Activated naive CD4-positive, alpha-beta T cell treated with anti-CD3 and anti-CD28 coated beads for 36 hours (primary cell): ENCODE measurements at regions not wholly inside any gene's neighbourhood (a gene's known extent, or its start where the extent isn't known, plus 50 kb on each side); places are given as distances from the start of the nearest gene placed in this dataset.

Experiments
- CTCF ChIA-PET: fragments of 350-600 bp; sonication (Branson Sonifier 250); formaldehyde crosslinking; loops from one replicate; lab custom pipeline; 2021; ENCODE audit warnings: antibody characterized with exemption; lab: Charles Lee
- DNase-seq: peaks from one replicate; pipeline ENCODE4 v3.0.0-alpha.2; 2020
- H3K27ac Mint-ChIP-seq: one replicate; pipeline ENCODE4 v1.8.0; 2021; ENCODE audit warnings: mild to moderate bottlenecking, mixed read lengths
- H3K27me3 Mint-ChIP-seq: one replicate; pipeline ENCODE4 v1.8.0; 2021; ENCODE audit warnings: low read depth, mixed read lengths
- H3K36me3 Mint-ChIP-seq: one replicate; pipeline ENCODE4 v1.8.0; 2021; ENCODE audit warnings: low read depth, mixed read lengths
- H3K4me1 Mint-ChIP-seq: one replicate; pipeline ENCODE4 v1.8.0; 2021; ENCODE audit warnings: low read depth, mixed read lengths
- H3K4me3 Mint-ChIP-seq: one replicate; pipeline ENCODE4 v1.8.0; 2021; ENCODE audit warnings: mild to moderate bottlenecking, moderate library complexity, mixed read lengths
- H3K9me3 Mint-ChIP-seq: one replicate; pipeline ENCODE4 v1.8.0; 2021; ENCODE audit warnings: mixed read lengths
- intact Hi-C: fragments of 100-400 bp; cut with micrococcal nuclease; formaldehyde crosslinking; loops from one replicate; pipeline ENCODE4 v1.15.1; 2023

DNA sequence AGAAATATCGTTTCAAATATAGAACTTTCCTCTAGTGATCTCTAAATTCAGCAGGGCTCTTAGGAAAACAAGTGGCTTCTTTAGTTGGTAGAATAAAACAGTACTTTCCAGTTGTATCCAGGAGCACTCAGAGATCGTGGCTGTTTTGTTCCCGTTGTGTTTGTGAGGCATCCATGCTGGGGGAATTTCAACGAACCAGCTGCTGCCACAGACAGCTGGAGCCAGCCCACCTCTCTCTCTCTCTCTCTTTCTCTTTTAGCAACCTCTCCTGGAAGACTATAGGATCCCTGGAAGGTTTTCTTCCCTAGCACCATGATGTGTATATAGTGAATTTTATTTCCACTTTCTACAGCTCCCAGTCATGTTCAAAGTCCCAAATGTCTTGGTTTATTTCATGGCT lies 1116.0 kb upstream of the SEMA6A start:
- CTCF ChIA-PET = no interaction called here

DNA sequence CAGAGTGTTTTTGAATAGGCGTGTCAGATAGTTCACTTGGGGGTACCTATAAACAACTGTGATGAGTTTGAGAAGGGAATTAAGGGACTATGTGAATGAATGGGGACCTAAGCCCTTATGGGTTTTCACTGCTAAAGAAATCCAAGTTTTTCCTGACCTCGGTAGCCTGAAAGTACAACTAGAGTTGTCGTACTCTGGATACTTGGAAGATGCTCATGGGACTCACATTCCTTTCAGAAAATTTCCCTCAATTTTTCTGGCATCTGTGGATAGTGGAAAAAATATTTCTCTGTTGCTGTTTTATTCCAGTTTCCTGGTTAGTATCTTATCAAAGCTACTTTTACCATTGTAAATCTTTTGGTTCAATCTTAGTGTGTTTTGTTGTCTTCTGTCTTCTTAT lies 1112.3 kb upstream of the SEMA6A start:
- Mint-ChIP-seq H3K4me3 (no peak overlapping the region), H3K27ac (no peak overlapping the region), H3K36me3 (no peaks in the 10 kb centered on the region), H3K4me1 (no peaks in the 10 kb centered on the region), H3K9me3 (no peaks in the 10 kb centered on the region), H3K27me3 (no peaks in the 10 kb centered on the region)
- intact Hi-C loops = no loop called here
- CTCF ChIA-PET = no interaction called here
- no peak for DNase-seq

More for the DNA sequence above, 1116.0 kb upstream of the SEMA6A start:
- Mint-ChIP-seq H3K27me3 (no peaks in the 10 kb centered on the region), H3K27ac (no peak overlapping the region), H3K36me3 (no peaks in the 10 kb centered on the region), H3K9me3 (no peaks in the 10 kb centered on the region), H3K4me1 (no peaks in the 10 kb centered on the region), H3K4me3 (no peak overlapping the region)
- DNase-seq = no peak
- intact Hi-C loops = no loop called here

DNA sequence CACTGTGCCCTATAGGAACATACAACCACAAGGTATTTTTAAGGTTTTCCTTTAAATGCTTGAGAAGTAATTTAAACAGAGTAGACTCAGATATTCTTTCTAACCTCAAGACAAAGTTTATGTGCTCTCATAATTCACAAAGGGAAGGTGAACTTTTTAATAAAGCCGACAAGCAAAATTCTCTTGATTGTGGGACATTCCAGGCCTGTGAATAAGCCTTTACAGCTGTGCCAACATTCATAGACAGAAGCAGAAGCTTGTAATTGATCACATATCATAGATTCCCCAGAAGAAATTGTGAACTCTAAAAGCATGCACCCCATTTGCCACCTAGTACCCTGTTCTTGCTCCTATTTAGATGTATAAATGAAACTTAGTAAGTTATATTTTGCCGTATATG lies 1107.8 kb upstream of the SEMA6A start:
- Mint-ChIP-seq H3K4me3 (no peak overlapping the region), H3K27ac (no peak overlapping the region), H3K4me1 (no peaks in the 10 kb centered on the region), H3K36me3 (no peaks in the 10 kb centered on the region), H3K9me3 (peaks cover 5% of the 10 kb centered on the region), H3K27me3 (no peaks in the 10 kb centered on the region)
- CTCF ChIA-PET = no interaction called here
- no peak for DNase-seq
- intact Hi-C loops = no loop called here

DNA sequence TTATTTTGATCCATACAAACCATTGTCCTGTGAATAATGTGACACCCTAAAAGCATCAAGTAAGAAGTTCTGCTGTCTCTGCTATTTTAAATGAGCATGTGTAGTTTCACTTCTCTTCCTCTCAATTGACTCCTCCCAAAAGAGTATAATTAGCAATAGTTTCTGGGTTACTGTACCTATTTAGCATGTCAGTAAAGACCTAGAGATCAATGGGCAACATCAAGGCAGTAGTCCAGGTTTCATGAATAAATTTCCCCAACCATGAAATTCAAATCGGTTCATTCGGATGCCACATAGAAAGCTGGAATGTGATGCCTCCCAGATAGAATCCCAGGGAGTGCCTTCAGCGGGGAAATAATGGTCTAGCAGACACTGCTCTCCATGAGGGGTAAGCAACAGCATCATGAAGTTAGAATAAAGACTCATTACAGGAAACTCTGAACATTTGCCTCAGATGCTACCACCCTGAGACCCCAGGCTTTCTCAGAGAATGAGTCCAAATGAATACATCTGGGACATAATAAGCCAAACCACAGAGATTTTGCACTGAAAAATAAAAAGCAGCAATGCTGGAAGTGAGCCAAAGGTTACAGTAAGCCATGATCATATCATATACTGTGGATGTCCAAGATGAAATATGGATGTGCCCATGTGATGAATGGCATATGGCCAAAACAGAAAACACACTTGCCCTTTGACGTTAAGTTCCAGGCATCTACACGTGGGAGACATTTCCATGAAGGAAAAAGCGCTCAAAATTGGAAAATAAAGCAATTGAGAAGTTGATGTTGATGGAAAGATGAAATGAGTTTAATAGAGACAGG lies 1107.0 kb upstream of the SEMA6A start:
- Mint-ChIP-seq H3K27ac (no peak overlapping the region), H3K4me1 (no peaks in the 10 kb centered on the region), H3K27me3 (no peaks in the 10 kb centered on the region), H3K36me3 (no peaks in the 10 kb centered on the region), H3K9me3 (peaks cover 5% of the 10 kb centered on the region), H3K4me3 (no peak overlapping the region)
- CTCF ChIA-PET = no interaction called here
- intact Hi-C loops = no loop called here
- no peak for DNase-seq

DNA sequence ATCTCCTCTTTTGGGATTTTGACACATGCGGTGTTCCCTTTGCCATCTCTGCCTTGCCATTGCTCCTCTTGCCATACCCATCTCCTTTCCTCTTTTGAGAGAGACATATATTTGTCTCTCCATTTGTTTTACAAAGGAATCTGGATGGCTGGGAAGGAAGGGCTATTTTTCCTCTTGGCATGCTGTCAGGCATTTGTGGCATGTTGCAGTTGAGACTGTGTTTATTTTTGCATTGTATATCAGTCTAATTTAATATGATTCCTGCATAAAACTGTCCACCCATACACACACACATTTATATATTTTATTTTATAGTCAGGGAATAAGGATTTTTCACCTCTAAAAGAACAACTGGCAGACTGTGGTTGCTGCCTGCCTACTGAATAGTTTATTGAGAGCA lies 1105.8 kb upstream of the SEMA6A start:
- no peaks in the 10 kb centered on the region for H3K4me1 Mint-ChIP-seq
- H3K27ac Mint-ChIP-seq = no peak overlapping the region
- H3K4me3 Mint-ChIP-seq = no peak overlapping the region
- CTCF ChIA-PET = no interaction called here
- peaks cover 7% of the 10 kb centered on the region for H3K9me3 Mint-ChIP-seq
- H3K27me3 Mint-ChIP-seq = no peaks in the 10 kb centered on the region
- intact Hi-C loops = no loop called here
- no peaks in the 10 kb centered on the region for H3K36me3 Mint-ChIP-seq
- no peak for DNase-seq

DNA sequence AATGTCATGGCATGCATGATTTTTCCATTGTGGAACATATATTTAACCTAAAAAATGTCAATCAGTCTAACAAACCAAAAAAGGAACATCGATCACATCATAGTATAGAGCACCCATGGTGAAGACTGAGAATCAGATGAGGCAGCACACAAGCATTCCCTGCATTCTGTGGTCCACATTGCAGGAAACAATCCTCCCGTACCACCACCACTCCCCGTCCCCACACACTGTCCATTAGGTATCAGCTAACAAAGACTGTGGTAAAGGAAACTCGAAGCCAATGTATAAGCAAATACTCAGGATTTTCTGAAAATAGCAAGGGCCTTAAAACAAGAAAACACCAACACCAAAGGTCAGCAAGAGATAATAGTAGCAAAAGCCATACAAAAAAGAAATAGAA lies 1104.4 kb upstream of the SEMA6A start:
- Mint-ChIP-seq H3K9me3 (peaks cover 7% of the 10 kb centered on the region), H3K27me3 (no peaks in the 10 kb centered on the region), H3K4me1 (no peaks in the 10 kb centered on the region), H3K36me3 (no peaks in the 10 kb centered on the region), H3K4me3 (no peak overlapping the region), H3K27ac (no peak overlapping the region)
- intact Hi-C loops = no loop called here
- DNase-seq = no peak
- CTCF ChIA-PET = no interaction called here

DNA sequence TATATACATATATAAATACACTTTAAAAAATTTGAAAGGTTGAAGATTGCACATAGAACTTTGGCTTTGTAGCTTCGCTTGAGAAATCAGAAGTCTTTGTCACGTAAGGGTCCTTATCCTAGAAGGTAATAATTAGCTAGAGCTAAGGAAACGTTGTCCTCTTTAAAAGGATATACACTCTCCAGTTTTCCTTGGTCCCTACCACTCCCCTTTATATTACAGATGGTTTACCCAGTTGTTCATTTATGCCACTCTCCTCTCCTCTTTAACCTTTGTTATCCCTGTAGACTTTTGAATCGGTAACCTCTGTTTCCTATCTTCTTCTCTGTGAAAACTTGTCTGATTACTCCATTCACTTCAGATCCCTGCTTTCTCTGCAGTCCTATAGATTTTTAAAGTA lies 1101.0 kb upstream of the SEMA6A start:
- Mint-ChIP-seq H3K27me3 (no peaks in the 10 kb centered on the region), H3K4me1 (no peaks in the 10 kb centered on the region), H3K36me3 (no peaks in the 10 kb centered on the region), H3K4me3 (no peak overlapping the region), H3K27ac (no peak overlapping the region), H3K9me3 (peaks cover 8% of the 10 kb centered on the region)
- no peak for DNase-seq
- CTCF ChIA-PET = no interaction called here
- intact Hi-C loops = no loop called here

DNA sequence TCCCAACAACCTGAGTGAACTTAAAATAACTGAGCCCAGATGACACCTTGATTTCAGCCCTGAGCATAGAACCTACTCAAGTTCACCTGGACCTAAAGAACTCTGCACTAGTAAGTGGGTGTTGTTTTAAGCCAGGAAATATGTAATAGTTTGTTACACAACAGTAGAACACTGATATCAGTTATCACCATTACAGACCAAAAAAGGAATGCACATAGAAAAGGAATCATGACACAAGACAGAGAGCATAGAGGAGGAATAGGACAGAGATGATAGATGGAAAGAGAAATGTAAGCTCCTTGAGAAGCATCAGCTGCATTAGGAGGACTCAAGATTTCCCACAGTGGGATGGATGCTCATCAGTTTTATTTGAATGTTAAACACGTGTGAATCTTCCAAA lies 1096.9 kb upstream of the SEMA6A start:
- H3K4me1 Mint-ChIP-seq = no peaks in the 10 kb centered on the region
- no peak overlapping the region for H3K4me3 Mint-ChIP-seq
- CTCF ChIA-PET = interaction anchor here (0.7 kb wide), 1 partner anchor 20 kb away, joined by 3 read pairs; no protein-coding TSS in a partner anchor
- H3K9me3 Mint-ChIP-seq = peaks cover 2% of the 10 kb centered on the region
- H3K27me3 Mint-ChIP-seq = no peaks in the 10 kb centered on the region
- DNase-seq = no peak
- H3K36me3 Mint-ChIP-seq = no peaks in the 10 kb centered on the region
- H3K27ac Mint-ChIP-seq = no peak overlapping the region
- intact Hi-C loops = no loop called here

DNA sequence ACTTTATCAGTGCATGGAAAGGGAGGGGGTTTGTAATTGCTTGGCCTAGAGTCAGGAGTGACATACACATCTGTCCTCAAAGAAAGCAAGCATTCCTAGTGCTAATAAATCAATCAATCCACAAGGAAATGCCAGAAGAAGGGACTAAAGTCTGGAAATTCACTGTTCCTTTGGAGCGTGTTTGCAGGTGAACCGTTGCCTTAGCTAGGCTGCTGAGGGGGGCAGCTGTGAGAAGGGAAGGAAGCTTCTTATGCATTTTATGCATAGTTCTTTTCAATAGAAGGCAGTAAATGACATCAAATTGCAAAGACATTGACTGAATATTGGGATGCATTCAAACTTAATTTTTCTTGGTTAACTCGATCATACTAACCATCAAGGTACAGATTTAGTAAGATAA lies 1092.5 kb upstream of the SEMA6A start:
- CTCF ChIA-PET = no interaction called here
- intact Hi-C loops = no loop called here
- Mint-ChIP-seq H3K27ac (no peak overlapping the region), H3K36me3 (no peaks in the 10 kb centered on the region), H3K9me3 (peaks cover 7% of the 10 kb centered on the region), H3K4me3 (no peak overlapping the region), H3K4me1 (no peaks in the 10 kb centered on the region), H3K27me3 (no peaks in the 10 kb centered on the region)
- DNase-seq = no peak

DNA sequence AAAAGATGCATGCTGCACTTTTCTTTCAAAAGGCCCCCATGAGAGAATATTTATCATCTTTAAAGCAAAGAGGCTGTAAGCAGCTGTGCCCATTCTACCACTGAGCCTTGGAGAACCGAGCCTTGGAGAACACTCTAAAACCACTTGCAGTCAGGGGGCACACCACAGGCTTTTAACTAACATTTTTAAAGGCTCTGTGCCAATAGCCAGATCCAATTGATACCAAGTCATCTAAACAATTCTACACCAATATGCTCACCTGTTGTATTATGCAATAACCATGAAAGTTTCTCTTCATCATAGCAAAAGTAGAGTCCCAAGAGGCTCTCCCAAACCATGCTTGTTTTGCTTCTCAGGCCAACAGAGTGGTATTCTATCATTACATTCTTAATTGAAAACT lies 1090.5 kb upstream of the SEMA6A start:
- Mint-ChIP-seq H3K4me3 (no peak overlapping the region), H3K4me1 (no peaks in the 10 kb centered on the region), H3K27ac (no peak overlapping the region), H3K36me3 (no peaks in the 10 kb centered on the region), H3K9me3 (peaks cover 5% of the 10 kb centered on the region), H3K27me3 (no peaks in the 10 kb centered on the region)
- DNase-seq = no peak
- CTCF ChIA-PET = interaction anchor here (0.9 kb wide), 1 partner anchor 97 kb away, joined by 3 read pairs; no protein-coding TSS in a partner anchor
- intact Hi-C loops = no loop called here

DNA sequence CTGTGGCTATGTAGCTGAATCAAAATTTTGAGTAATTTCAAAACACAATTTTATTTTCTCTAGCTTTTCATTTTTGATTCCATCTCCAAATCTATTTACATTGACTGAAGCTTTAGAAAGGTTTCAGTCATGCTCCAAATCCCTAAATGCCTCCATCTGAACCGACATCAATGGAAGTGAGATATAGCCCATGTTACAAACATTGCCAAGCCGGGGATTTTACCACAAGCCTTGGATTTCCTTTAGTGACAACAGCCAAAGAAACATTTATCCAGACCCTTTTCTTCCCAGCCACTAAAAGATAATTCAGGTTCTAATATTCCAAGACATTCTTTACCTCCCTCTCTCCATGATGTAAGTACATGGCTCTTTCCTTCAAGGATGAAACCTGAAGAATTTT lies 1087.7 kb upstream of the SEMA6A start:
- no peak overlapping the region for H3K4me3 Mint-ChIP-seq
- H3K27me3 Mint-ChIP-seq = no peaks in the 10 kb centered on the region
- H3K36me3 Mint-ChIP-seq = no peaks in the 10 kb centered on the region
- CTCF ChIA-PET = no interaction called here
- H3K4me1 Mint-ChIP-seq = no peaks in the 10 kb centered on the region
- intact Hi-C loops = no loop called here
- peaks cover 9% of the 10 kb centered on the region for H3K9me3 Mint-ChIP-seq
- H3K27ac Mint-ChIP-seq = no peak overlapping the region
- no peak for DNase-seq

DNA sequence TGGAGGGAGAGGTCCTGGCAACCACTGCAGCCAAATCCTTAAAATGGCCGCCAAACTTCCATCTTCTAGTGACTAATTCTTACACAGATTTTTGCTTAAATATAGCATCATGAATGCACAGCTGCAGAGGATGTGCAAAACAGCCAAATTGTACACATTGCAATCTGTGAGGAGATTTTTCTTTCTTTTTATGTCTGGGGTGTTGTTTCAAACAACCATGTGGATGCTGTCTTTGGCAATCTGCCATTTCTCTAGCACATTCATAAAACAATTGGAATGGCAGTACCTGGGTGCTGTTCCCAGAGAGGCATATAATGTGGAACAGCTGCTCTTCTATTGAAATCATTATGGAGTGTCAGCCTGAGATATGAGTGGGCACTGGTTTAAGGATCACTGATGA lies 1082.9 kb upstream of the SEMA6A start:
- CTCF ChIA-PET = no interaction called here
- Mint-ChIP-seq H3K9me3 (peaks cover 5% of the 10 kb centered on the region), H3K4me3 (no peak overlapping the region), H3K27ac (no peak overlapping the region), H3K36me3 (no peaks in the 10 kb centered on the region), H3K27me3 (no peaks in the 10 kb centered on the region), H3K4me1 (no peaks in the 10 kb centered on the region)
- intact Hi-C loops = no loop called here
- no peak for DNase-seq

DNA sequence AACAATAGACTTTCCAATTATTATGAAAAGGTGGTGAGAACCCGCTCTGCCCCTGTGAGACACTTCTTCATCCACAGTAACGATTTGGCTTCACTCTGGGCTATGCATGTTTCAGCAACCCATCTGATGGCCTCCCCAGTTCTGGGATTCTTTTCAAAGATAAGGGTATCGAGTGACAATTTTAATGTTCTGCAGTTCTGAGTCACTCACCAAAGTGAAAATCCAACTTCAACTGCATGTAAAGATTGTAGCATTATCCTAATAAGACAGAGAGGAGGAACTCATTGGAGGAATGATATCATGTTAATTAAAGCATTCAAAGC lies 1078.3 kb upstream of the SEMA6A start:
- DNase-seq = no peak
- no peak overlapping the region for H3K4me3 Mint-ChIP-seq
- H3K27ac Mint-ChIP-seq = no peak overlapping the region
- no peaks in the 10 kb centered on the region for H3K36me3 Mint-ChIP-seq
- H3K9me3 Mint-ChIP-seq = no peaks in the 10 kb centered on the region
- CTCF ChIA-PET = no interaction called here
- H3K4me1 Mint-ChIP-seq = no peaks in the 10 kb centered on the region
- no peaks in the 10 kb centered on the region for H3K27me3 Mint-ChIP-seq
- intact Hi-C loops = no loop called here
